IPS DF 19.7 (cell line): ENCODE measurements at regions not wholly inside any gene's neighbourhood (a gene's known extent, or its start where the extent isn't known, plus 50 kb on each side); places are given as distances from the start of the nearest gene placed in this dataset.

Experiments
- DNase-seq: peaks from one replicate; pipeline ENCODE4 v3.0.0-alpha.2; 2013; ENCODE audit warnings: low read depth, low spot score

DNA sequence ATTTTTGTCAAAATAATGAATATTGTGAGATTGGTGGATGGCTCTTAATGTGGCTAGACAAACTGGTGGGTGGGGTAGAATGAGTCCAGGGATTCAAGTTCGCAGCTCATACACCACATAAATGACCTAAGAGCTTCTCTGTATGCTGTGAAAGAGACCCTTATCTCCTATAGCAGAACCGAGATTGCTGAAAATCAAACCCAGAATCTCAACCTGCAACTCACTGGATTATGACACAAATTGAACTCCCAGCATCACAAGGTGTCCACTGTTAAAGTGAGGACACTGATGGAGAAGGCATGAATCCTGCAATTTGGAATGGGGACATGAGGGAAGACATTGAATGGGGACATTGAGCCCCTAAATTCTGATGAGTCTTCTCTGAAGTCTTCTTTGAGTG, 51.3 kb upstream of the CNKSR3 start:
- DNase-seq, result no peak

DNA sequence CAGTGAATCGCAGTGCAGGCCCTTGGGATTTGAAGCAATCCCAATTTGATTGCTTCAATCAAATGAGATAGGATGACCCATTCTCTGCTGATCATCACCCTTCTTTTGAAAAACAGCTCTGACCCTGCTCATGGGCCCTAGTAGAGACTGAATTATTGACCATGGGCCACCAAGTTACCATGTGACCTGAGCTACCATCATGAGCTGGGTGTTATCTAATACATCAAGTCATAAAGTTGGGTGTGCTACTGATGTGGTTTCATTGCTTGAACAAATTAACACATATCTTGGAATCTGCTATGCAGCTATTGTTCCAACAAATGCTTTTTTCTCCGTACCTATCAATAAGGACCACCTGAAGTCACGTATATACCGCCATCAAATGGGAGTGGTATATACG, 54.8 kb upstream of the CNKSR3 start:
- DNase-seq, result no peak

DNA sequence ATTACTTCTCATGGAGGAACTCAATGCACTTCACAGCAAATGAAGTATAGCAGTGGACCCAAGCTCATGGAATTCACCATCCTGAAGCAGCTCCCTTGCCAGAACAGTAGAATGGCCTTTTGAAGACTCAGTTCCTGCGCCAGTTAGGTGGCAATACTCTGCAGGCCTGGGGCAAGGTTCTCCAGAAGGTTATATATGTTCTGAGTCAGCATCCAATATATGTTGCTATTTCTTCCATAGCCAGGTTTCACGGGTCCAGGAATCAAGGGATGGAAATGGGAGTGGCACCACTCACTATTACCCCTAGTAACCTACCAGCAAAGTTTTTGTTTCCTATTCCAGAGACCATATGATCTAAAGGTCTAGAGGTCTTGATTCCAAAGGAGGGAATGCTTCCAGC, 56.4 kb upstream of the CNKSR3 start:
- DNase-seq, result no peak

DNA sequence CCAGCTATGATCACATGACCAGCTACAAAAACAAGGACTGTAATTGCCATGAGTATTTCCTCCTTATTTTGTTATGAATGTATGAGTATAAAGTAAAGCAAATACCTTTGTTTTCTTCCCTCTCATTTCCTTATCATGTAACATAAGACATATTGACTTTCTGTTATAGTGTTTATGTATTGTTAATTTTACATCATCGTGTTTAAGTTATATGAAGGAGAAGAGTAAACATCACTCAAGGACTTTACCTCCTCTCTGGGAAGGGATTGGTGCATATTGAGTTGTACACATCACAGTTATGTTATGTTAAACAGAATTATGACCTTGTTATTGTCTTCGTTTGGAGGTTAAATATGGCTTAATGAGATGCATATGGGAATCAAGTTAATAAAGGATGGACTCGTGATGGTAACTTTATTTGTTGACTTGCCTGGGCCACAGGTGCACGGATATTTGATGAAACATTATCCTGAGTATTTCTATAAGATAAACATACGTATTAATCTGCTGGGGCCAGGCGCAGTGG, 57.3 kb upstream of the CNKSR3 start:
- no peak for DNase-seq

DNA sequence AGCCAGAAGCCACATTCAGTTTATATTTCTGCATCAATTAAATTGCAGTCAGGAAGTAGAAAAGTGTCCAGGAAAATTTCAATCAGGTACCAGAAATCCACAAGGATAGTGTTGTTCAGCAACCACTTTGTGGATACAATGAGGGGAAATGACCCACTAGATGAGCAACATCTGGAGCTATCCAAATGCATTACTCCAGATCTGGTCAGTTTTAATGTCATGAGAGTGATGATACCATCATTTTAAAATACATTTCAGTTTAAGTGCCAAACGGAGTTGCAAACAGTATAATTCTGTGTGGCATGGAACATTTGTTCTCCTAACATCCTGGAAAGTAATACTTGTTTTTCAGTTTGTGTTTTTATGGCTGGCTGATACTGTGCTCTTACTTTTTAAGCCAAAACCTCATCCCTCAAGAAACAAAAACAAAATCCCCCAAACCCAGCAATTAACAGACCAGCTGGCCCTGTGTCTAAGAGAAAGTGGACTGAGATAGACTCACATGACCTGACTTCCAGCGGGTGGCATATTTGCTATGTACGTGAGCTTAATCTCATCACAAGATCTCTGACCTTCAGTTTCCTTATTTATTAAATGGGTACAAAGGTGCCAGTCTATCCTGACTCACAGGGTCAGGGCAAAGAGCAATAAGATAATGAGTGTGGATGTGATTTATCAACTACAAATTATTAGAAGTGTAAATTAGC, 58.8 kb upstream of the CNKSR3 start:
- no peak for DNase-seq

- no peak for DNase-seq
These were observed 60.0 kb upstream of the CNKSR3 start for GRCh38 chr6:154570505-154570904.

DNA sequence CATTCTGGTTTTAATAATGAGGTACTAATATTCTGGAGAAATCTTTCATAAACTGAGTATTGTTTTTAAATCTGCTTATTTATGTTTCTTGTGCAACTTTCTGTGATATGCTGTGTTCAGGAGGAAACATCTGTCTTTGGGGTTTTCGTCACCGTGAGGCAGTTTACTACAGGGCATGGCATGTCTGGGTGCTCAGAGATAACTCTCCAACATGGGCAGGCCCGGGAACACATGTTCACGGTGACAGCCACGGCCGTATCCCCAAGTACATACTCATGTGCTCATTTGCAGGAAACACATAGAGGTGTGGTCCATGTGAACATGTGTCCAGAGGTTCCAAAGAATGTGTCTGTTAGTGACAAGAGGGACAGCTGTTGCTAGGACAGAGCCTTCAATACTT, 62.1 kb upstream of the CNKSR3 start:
- no peak for DNase-seq

- DNase-seq, result no peak
These were observed 67.6 kb upstream of the CNKSR3 start for GRCh38 chr6:154578004-154578559.

DNA sequence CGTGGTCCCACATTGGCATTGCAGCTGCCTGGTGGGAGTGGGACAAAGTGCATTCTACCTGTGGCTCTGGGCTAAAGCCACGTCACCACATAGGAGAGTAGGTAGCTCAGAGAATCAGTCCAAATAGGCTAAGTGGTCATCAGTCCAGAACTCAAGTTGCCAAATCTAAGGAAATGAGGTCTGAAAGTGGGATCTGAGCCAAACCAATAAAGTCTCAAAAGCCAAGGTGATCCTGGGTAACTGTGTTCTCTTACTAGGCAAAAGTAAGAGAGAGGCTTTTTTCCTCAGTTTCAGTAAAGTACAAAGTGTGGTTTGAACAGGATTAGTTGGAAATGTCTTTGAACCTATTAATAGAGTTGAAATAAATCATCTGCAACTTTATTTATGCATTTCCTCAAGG, 68.6 kb upstream of the CNKSR3 start:
- DNase-seq, result no peak

DNA sequence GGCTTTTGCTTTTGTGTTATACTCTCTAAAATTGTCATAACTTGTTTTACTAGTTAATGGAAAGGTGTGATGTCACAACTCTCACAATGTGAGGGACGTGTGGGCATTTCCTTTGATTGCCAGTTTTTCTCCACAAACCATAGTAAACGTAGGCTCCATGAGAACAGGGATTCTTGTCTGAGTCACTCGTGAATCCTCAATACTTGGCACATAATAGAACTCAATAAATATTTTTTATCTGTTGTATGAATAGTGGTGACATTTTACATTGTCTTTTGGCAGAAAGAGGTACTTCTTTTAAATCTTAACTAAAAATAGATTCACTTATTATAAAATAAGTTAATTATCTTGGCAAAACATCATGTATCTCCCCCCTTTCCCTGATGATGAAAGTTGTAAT, 69.0 kb upstream of the CNKSR3 start:
- DNase-seq, result no peak

DNA sequence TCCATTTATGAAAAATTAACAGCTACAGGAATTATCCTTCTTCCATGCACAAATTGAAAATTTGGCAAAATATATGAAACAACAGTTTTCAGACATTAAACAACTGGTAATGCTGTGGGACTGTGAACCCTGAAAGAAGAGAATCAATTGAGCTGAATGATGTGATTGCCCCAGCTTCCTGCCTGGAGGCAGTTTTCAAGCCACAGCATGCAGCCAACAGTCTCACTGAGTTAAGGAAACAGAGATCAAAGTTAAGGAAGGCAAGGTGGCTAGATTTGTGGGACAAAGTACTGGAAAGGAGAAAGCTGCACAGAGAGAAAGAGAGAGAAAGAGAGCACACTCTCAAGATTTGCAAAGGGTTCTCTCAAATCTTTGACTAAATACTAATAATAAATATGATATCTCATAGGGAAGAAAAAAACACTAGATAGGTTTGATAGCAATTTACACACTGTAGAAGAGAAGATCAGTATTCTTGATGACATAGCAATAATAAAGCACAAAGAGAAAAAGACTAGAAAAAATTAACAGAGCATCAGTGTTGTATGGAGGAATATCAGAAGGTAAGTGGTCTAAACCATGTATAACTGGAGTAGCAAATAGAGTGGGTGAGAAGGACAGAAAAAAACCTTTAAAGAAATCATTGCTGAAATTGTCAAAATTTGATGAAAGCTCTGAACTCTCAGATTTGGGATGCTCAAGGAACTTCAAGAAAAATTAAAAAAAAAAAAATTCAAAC, 70.1 kb upstream of the CNKSR3 start:
- DNase-seq, result no peak

- DNase-seq, result no peak
These were observed 72.2 kb upstream of the CNKSR3 start for GRCh38 chr6:154582696-154583095.

DNA sequence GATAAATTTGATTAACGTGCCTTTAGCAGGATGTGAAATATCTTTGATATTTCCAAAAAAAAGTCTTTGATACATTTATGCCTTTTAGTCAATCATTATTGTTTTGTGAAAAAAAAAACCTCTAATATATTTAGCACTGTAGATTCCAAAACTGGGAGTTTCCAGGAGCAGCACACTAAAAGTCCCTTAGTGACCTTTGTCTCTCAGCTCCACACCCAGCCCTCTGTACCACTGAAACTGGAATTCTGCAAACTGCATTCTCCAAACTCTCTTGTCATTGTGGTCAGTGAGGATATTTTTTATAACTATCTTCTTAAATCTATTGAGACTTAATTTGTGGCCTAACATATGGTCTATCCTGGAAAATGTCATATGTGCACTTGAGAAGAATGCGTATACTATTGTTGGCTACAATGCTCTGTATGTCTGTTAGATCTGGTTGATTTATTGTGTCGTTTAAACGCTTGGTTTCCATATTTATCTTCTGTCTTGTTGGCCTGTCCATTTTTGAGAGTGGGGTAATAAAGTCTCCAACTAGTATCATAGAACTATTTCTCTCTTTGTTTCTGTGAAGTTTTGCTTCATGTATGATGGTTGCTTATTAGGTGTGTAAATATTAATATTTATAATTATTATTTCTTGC, 73.2 kb upstream of the CNKSR3 start:
- no peak for DNase-seq

DNA sequence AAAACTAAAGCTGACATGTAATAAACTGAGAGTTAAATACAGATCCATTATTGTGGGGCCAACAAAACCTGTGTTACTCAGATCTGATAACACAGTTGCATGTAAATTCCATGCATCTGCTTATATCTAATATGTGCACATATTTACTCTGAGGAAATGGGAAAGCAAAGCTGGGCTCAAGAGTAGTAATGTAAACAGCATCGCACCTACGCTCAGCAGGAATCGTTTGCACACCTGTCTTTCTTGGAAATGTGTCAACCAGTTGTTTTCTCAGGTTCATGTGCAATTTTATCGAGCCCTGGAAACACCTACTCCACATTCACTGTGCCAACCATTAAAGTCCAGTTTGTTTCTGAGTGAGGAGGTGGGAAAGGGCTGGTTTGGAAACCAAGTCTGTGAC, 80.3 kb upstream of the CNKSR3 start:
- no peak for DNase-seq

- DNase-seq, result no peak
These were observed 80.7 kb upstream of the CNKSR3 start for GRCh38 chr6:154591234-154591633.

DNA sequence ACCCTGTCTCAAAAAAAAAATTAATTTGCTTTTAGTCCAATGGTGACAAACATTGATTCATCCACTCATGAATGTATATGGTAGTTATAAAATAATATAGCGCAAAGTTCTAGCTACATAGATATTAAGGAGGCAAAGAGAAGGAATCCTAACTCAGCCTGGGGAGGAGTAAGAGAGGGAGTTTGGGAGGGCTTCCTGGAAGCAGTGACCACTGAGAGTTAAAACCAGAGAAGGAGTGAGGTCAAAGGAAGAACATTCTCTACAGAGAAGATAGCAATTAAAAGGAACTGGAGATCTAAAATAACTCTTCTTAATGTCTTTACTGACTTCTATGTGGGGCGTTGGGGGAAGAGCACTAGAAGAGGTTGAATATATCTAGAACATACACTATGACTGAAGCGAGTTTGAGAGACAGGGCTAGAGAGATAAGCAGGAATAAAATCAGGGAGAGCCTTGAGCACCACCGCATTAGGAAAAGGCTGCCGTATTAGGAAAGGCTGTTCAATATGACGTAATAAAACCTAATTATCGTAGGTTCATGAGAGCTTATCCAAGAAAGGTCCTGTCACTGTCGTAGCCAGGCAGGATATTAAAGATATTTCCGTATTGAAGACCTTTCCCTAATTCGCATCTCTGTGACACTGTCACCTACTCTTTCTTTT, 81.8 kb upstream of the CNKSR3 start:
- no peak for DNase-seq

GRCh38 chr6:154593122-154593521, 82.6 kb upstream of the CNKSR3 start:
- no peak for DNase-seq

DNA sequence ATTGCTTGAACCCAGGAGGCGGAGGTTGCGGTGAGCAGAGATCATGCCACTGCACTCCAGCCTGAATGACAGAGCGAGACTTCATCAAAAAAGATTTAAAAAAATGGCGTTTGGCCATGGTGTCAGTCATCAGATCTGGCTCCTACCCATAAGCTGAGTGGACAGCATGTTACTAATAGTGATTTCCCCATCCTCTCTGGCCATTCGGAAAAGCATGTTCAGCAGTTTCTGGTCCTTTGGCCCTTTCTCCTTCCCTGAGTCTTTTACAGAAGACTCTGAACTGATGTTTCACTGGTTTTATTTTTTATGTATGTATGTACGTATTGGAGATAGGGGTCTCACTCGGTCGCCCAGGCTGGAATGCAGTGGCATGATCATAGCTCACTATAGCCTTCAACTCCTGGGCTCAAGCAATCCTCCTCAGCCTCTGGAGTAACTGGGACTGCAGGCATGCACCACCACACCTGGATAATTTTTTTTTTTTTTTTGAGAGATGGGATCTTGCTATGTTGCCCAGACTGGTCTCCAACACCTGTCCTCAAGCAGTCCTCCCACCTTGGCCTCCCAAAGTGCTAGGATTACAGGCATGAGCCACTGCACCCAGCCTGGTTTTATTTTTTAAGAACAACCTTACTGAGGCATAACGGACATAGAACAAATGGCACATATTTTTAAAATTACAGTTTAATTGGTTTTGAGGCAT, 84.2 kb upstream of the CNKSR3 start:
- DNase-seq, result no peak

- no peak for DNase-seq
These were observed 85.1 kb upstream of the CNKSR3 start for GRCh38 chr6:154595538-154595937.

GRCh38 chr6:154596009-154596408, 85.5 kb upstream of the CNKSR3 start:
- no peak for DNase-seq

GRCh38 chr6:154596701-154597100, 86.2 kb upstream of the CNKSR3 start:
- DNase-seq, result no peak
